PC-3 (cell line): ENCODE measurements at regions not wholly inside any gene's neighbourhood (a gene's known extent, or its start where the extent isn't known, plus 50 kb on each side); places are given as distances from the start of the nearest gene placed in this dataset.

Experiments
- ATAC-seq: fragments of 200-7000 bp; cut with Tn5 transposase; 2 replicates; pipeline ENCODE4 v1.9.1; 2020; ENCODE audit warnings: mild to moderate bottlenecking, moderate library complexity
- BruUV-seq: library from RNA; stranded (reverse); fragments of 400-500 nt; replicated peaks from 2 replicates; lab custom pipeline; 2021; lab: Mats Ljungman, UMichigan
- CTCF ChIA-PET: fragments of 300-600 bp; sonication (Branson Sonifier 250); formaldehyde crosslinking; loops from one replicate; lab custom pipeline; 2022; ENCODE audit warnings: antibody characterized with exemption; lab: Charles Lee
- POLR2A ChIA-PET: fragments of 300-600 bp; sonication (Branson Sonifier 250); formaldehyde crosslinking; loops from one replicate; lab custom pipeline; 2022; ENCODE audit warnings: antibody characterized with exemption; ENCODE audit not compliant: unreplicated experiment; lab: Charles Lee
- DNase-seq: peaks from one replicate; pipeline ENCODE4 v3.0.0-alpha.2; 2015
- H2AFZ ChIP-seq: fragments of 300-600 bp; sonication (generic); 2 replicates; pipeline ENCODE4 v1.6.0; 2016; ENCODE audit warnings: antibody characterized with exemption, low read length
- H3F3A ChIP-seq: fragments of 300-600 bp; sonication (generic); one replicate; pipeline ENCODE4 v1.6.0; 2017; ENCODE audit warnings: antibody characterized with exemption, low read length, control low read depth, mild to moderate bottlenecking; ENCODE audit not compliant: unreplicated experiment
- H3K27ac ChIP-seq: fragments of 300-600 bp; sonication (generic); 2 replicates; pipeline ENCODE4 v1.5.1; 2016; ENCODE audit warnings: mild to moderate bottlenecking, low read length
- H3K27me3 ChIP-seq: fragments of 300-600 bp; sonication (generic); 2 replicates; pipeline ENCODE4 v1.6.1; 2016; ENCODE audit warnings: low read length, mixed read lengths
- H3K36me3 ChIP-seq: fragments of 300-600 bp; sonication (generic); 2 replicates; pipeline ENCODE4 v1.6.1; 2016; ENCODE audit warnings: low read depth, mixed run types, low read length, mixed read lengths
- H3K4me1 ChIP-seq: fragments of 300-600 bp; sonication (generic); 2 replicates; pipeline ENCODE4 v1.5.1; 2016; ENCODE audit warnings: low read length; ENCODE audit not compliant: insufficient read depth
- H3K4me2 ChIP-seq: fragments of 300-600 bp; sonication (generic); 2 replicates; pipeline ENCODE4 v1.6.0; 2016; ENCODE audit warnings: low read length
- H3K4me3 ChIP-seq: fragments of 300-600 bp; sonication (generic); 2 replicates; pipeline ENCODE4 v1.5.1; 2016; ENCODE audit warnings: mild to moderate bottlenecking, low read length, mixed read lengths
- H3K79me2 ChIP-seq: fragments of 300-600 bp; sonication (generic); 2 replicates; pipeline ENCODE4 v1.6.1; 2017; ENCODE audit warnings: low read length, mixed read lengths
- H3K9ac ChIP-seq: fragments of 300-600 bp; sonication (generic); 2 replicates; pipeline ENCODE4 v1.6.0; 2016; ENCODE audit warnings: mild to moderate bottlenecking, low read length
- H3K9me2 ChIP-seq: fragments of 300-600 bp; sonication (generic); replicated peaks from 2 replicates; pipeline ENCODE4 v1.6.1; 2016; ENCODE audit warnings: mixed run types, low read length, mixed read lengths
- H3K9me3 ChIP-seq: fragments of 300-600 bp; sonication (generic); 2 replicates; pipeline ENCODE4 v1.6.1; 2016; ENCODE audit warnings: low read length, mixed read lengths
- H4K20me1 ChIP-seq: fragments of 300-600 bp; sonication (generic); 2 replicates; pipeline ENCODE4 v1.6.1; 2016; ENCODE audit warnings: low read length, mixed read lengths
- EZH2 ChIP-seq: fragments of 300-600 bp; sonication (generic); IDR thresholded peaks from one replicate; pipeline ENCODE4 v1.6.1; 2017; ENCODE audit warnings: antibody characterized with exemption, mild to moderate bottlenecking, low read length; ENCODE audit not compliant: unreplicated experiment
- EZH2phosphoT487 ChIP-seq: fragments of 300-600 bp; sonication (generic); IDR thresholded peaks from 2 replicates; pipeline ENCODE4 v1.6.1; 2018; ENCODE audit warnings: mild to moderate bottlenecking, antibody characterized with exemption, low read length, borderline replicate concordance
- intact Hi-C: fragments of 100-400 bp; cut with micrococcal nuclease; formaldehyde crosslinking; loops from 2 replicates; pipeline ENCODE4 v1.9.0; 2023
- TF ChIP-seq, protein P1 (sequence below): fragments of 300-600 bp; sonication (generic); conservative IDR thresholded peaks from 2 replicates; pipeline ENCODE4 v1.5.1; 2017; ENCODE audit warnings: antibody characterized with exemption, low read depth, mild to moderate bottlenecking, low read length

DNA sequence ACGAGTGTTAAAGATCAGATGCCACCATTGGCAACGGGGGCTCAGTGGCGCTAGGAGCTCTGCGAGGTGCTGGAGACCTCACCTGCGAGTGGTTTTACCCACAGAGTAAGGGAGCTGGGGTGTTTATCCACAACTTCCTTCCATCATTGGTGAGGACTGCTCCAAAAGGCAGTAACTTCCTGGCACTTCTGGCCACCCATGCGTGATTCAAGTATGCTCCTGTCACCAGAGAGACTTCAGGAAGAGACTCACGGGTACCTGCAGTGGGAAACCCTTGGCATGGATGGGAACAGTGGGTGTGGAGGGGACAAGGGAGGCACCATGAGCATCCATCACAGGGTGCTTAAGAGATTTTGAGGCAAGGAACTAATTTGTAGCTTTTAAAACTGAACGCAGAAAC, 53.2 kb downstream of the RIN2 start:
- H3K4me1 ChIP-seq, result peaks cover 44% of the 10 kb centered on the region
- peaks cover 10% of the 10 kb centered on the region for H3F3A ChIP-seq
- ATAC-seq (no peak), DNase-seq (no peak)
- no peaks in the 10 kb centered on the region for H3K9me2 ChIP-seq
- POLR2A ChIA-PET, result no interaction called here
- no peak overlapping the region for H3K9ac ChIP-seq
- no peaks in the 10 kb centered on the region for H3K79me2 ChIP-seq
- no peaks in the 10 kb centered on the region for H4K20me1 ChIP-seq
- H3K36me3 ChIP-seq, result no peaks in the 10 kb centered on the region
- BruUV-seq, result no TSS peak
- H3K27ac ChIP-seq, result no peak overlapping the region
- CTCF ChIA-PET, result no interaction called here
- H3K4me3 ChIP-seq, result no peak overlapping the region
- H3K9me3 ChIP-seq, result no peaks in the 10 kb centered on the region
- H3K4me2 ChIP-seq, result no peak overlapping the region
- no peak overlapping the region for H2AFZ ChIP-seq
- no peaks in the 10 kb centered on the region for H3K27me3 ChIP-seq
- intact Hi-C loops, result no loop called here
- TF ChIP-seq, protein P1, sequence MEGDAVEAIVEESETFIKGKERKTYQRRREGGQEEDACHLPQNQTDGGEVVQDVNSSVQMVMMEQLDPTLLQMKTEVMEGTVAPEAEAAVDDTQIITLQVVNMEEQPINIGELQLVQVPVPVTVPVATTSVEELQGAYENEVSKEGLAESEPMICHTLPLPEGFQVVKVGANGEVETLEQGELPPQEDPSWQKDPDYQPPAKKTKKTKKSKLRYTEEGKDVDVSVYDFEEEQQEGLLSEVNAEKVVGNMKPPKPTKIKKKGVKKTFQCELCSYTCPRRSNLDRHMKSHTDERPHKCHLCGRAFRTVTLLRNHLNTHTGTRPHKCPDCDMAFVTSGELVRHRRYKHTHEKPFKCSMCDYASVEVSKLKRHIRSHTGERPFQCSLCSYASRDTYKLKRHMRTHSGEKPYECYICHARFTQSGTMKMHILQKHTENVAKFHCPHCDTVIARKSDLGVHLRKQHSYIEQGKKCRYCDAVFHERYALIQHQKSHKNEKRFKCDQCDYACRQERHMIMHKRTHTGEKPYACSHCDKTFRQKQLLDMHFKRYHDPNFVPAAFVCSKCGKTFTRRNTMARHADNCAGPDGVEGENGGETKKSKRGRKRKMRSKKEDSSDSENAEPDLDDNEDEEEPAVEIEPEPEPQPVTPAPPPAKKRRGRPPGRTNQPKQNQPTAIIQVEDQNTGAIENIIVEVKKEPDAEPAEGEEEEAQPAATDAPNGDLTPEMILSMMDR, result no peak
- TF ChIP-seq EZH2phosphoT487 (no peak), EZH2 (no peak)

DNA sequence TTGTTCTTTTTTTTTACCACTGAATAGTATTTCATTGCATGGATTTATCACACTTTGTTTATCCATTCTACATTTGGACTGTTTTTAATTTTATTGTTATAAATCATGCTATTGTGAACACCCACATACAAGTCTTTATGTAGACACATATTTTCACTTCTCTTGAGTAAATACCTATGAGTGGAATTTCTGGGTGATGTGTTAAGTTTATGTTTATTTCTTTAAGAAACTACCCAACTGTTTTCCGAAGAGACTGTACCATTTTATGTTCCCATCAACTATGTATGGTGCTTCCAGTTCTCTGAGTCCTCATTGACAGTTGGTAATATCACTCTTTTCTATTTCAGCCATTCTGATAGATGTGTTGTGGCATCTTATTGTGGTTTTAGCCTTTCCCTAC, 54.0 kb downstream of the RIN2 start:
- intact Hi-C loops, result no loop called here
- Histone ChIP-seq H3K27ac (peak overlapping the region; percentile 98; the same call in 1 of the 2 replicates), H3K4me1 (peaks cover 44% of the 10 kb centered on the region), H3K27me3 (no peaks in the 10 kb centered on the region), H3K4me2 (no peak overlapping the region), H3K79me2 (no peaks in the 10 kb centered on the region), H2AFZ (no peak overlapping the region), H4K20me1 (no peaks in the 10 kb centered on the region), H3K9me3 (no peaks in the 10 kb centered on the region), H3K4me3 (no peak overlapping the region), H3K9me2 (no peaks in the 10 kb centered on the region), H3F3A (peaks cover 10% of the 10 kb centered on the region), H3K36me3 (no peaks in the 10 kb centered on the region), H3K9ac (no peak overlapping the region)
- POLR2A ChIA-PET, result interaction anchor here (0.6 kb wide), 1 partner anchor 73 kb away, joined by 3 read pairs; no protein-coding TSS in a partner anchor
- no TSS peak for BruUV-seq
- DNase-seq (no peak), ATAC-seq (no peak)
- CTCF ChIA-PET, result interaction anchor here (0.6 kb wide), 1 partner anchor 77 kb away, joined by 4 read pairs; no protein-coding TSS in a partner anchor
- no peak for TF ChIP-seq EZH2

DNA sequence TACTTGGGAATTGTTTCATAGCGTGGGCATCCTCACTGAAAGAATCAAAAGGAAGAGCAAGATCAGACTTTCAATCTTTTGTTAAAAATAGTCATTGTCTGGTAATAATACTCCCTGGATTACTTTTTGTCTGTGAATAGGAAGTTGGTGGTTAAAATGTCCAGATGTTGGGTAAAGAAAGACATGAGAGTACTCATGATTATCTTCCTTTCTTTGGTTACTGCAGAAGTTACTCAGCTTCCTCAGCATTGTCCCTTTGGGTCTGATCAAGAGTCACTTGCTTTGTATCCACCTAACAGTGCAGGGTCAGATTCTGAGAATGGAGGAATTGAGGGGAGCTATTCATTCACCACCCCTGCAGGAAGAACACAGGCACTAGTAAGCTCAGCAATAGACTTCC, 54.6 kb downstream of the RIN2 start:
- peaks cover 10% of the 10 kb centered on the region for H3F3A ChIP-seq
- CTCF ChIA-PET, result no interaction called here
- peak overlapping the region; percentile 98 for H3K27ac ChIP-seq

More for the DNA sequence above, 54.6 kb downstream of the RIN2 start:
- peaks cover 44% of the 10 kb centered on the region for H3K4me1 ChIP-seq
- ATAC-seq (no peak), DNase-seq (no peak)
- H3K9ac ChIP-seq, result peak overlapping the region; percentile 17; the same call in 1 of the 2 replicates
- no peak overlapping the region for H2AFZ ChIP-seq
- H3K4me2 ChIP-seq, result no peak overlapping the region
- no peaks in the 10 kb centered on the region for H4K20me1 ChIP-seq
- no peaks in the 10 kb centered on the region for H3K9me3 ChIP-seq
- no peaks in the 10 kb centered on the region for H3K27me3 ChIP-seq
- H3K9me2 ChIP-seq, result no peaks in the 10 kb centered on the region
- H3K4me3 ChIP-seq, result no peak overlapping the region
- BruUV-seq, result no TSS peak
- POLR2A ChIA-PET, result no interaction called here
- intact Hi-C loops, result no loop called here
- TF ChIP-seq, protein P1, result no peak
- no peak for TF ChIP-seq EZH2
- no peak for TF ChIP-seq EZH2phosphoT487
- H3K36me3 ChIP-seq, result no peaks in the 10 kb centered on the region
- no peaks in the 10 kb centered on the region for H3K79me2 ChIP-seq
